GM23248 (cell line): ENCODE measurements at regions not wholly inside any gene's neighbourhood (a gene's known extent, or its start where the extent isn't known, plus 50 kb on each side); places are given as distances from the start of the nearest gene placed in this dataset.

Source experiments
- DNase-seq: peaks from one replicate; pipeline ENCODE4 v3.0.0-alpha.2; 2015
- H2AFZ ChIP-seq: fragments of 200-600 bp; sonication (generic); 2 replicates; pipeline ENCODE4 v1.6.1; 2016; ENCODE audit warnings: antibody characterized with exemption
- H3F3A ChIP-seq: fragments of 200-600 bp; sonication (generic); 2 replicates; pipeline ENCODE4 v1.6.1; 2016; ENCODE audit warnings: mild to moderate bottlenecking, antibody characterized with exemption, mixed run types; ENCODE audit not compliant: insufficient read depth
- H3K27ac ChIP-seq: fragments of 200-600 bp; sonication (generic); 2 replicates; pipeline ENCODE4 v1.5.1; 2016; ENCODE audit warnings: mild to moderate bottlenecking
- H3K27me3 ChIP-seq: fragments of 200-600 bp; sonication (generic); replicated peaks from 2 replicates; pipeline ENCODE4 v1.6.1; 2016; ENCODE audit warnings: mild to moderate bottlenecking; ENCODE audit not compliant: insufficient read depth
- H3K36me3 ChIP-seq: fragments of 200-600 bp; sonication (generic); 2 replicates; pipeline ENCODE4 v1.6.1; 2016; ENCODE audit warnings: low read depth, mild to moderate bottlenecking
- H3K4me1 ChIP-seq: fragments of 200-600 bp; sonication (generic); 2 replicates; pipeline ENCODE4 v1.6.1; 2016; ENCODE audit warnings: mild to moderate bottlenecking; ENCODE audit not compliant: insufficient read depth
- H3K4me2 ChIP-seq: fragments of 200-600 bp; sonication (generic); one replicate; pipeline ENCODE4 v1.6.1; 2016; ENCODE audit warnings: mild to moderate bottlenecking; ENCODE audit not compliant: unreplicated experiment
- H3K4me3 ChIP-seq: fragments of 200-600 bp; sonication (generic); 2 replicates; pipeline ENCODE4 v1.5.1; 2016; ENCODE audit warnings: mild to moderate bottlenecking
- H3K79me2 ChIP-seq: fragments of 200-600 bp; sonication (generic); 2 replicates; pipeline ENCODE4 v1.6.1; 2016; ENCODE audit warnings: mild to moderate bottlenecking; ENCODE audit not compliant: insufficient read depth
- H3K9ac ChIP-seq: fragments of 200-600 bp; sonication (generic); 2 replicates; pipeline ENCODE4 v1.6.1; 2016; ENCODE audit warnings: mild to moderate bottlenecking
- H3K9me2 ChIP-seq: fragments of 200-600 bp; sonication (generic); 2 replicates; pipeline ENCODE4 v1.6.1; 2016; ENCODE audit warnings: mixed run types, mild to moderate bottlenecking, moderate library complexity; ENCODE audit not compliant: insufficient read depth
- H3K9me3 ChIP-seq: fragments of 200-600 bp; sonication (generic); one replicate; pipeline ENCODE4 v1.6.1; 2017; ENCODE audit warnings: low read depth
- H4K20me1 ChIP-seq: fragments of 200-600 bp; sonication (generic); 2 replicates; pipeline ENCODE4 v1.6.0; 2016; ENCODE audit not compliant: insufficient read depth
- EZH2 ChIP-seq: fragments of 200-600 bp; sonication (generic); IDR thresholded peaks from 2 replicates; pipeline ENCODE4 v1.6.1; 2018; ENCODE audit warnings: antibody characterized with exemption, mild to moderate bottlenecking; ENCODE audit not compliant: insufficient read depth, poor library complexity, severe bottlenecking
- EZH2phosphoT487 ChIP-seq: fragments of 200-600 bp; sonication (generic); IDR thresholded peaks from 2 replicates; pipeline ENCODE4 v1.6.1; 2018; ENCODE audit warnings: antibody characterized with exemption, moderate library complexity, mild to moderate bottlenecking, low read depth; ENCODE audit not compliant: insufficient read depth
- WGBS, 2 experiments: methylation state at CpG; one replicate each; pipeline ENCODE4 v1.1.6; 2015 to 2017; ENCODE audit warnings: low lambda C conversion rate in 2 of 2, low coverage in 1 of 2; ENCODE audit errors: missing lambda C conversion rate in 2 of 2; 5-methylcytosine and 5-hydroxymethylcytosine counted together
- in situ Hi-C: fragments of 300-500 bp; cut with MboI; formaldehyde crosslinking; loops from 2 replicates; pipeline ENCODE4 v1.15.0; 2020

GRCh38 chr17:77526259-77526711 is 385.5 kb downstream of the SEC14L1 start:
- H3K36me3 ChIP-seq: no peaks in the 10 kb centered on the region
- H4K20me1 ChIP-seq: no peaks in the 10 kb centered on the region
- peaks cover 12% of the 10 kb centered on the region; the same call in 1 of the 2 replicates for H3K27me3 ChIP-seq
- no peak overlapping the region for H2AFZ ChIP-seq
- no peaks in the 10 kb centered on the region for H3K79me2 ChIP-seq
- no peak for DNase-seq
- H3K27ac ChIP-seq: no peak overlapping the region
- no peaks in the 10 kb centered on the region for H3F3A ChIP-seq
- no peaks in the 10 kb centered on the region for H3K9me2 ChIP-seq
- TF ChIP-seq EZH2phosphoT487: no peak
- TF ChIP-seq EZH2: no peak
- H3K9me3 ChIP-seq: no peaks in the 10 kb centered on the region
- no peak overlapping the region for H3K4me3 ChIP-seq
- no peaks in the 10 kb centered on the region for H3K4me1 ChIP-seq
- no peak overlapping the region for H3K9ac ChIP-seq
- no peak overlapping the region for H3K4me2 ChIP-seq
- WGBS, 2 experiments: 84 to 88% methylated on average over 9 to 20 of the region's 20 CpGs
- in situ Hi-C loops: no loop called here

DNA sequence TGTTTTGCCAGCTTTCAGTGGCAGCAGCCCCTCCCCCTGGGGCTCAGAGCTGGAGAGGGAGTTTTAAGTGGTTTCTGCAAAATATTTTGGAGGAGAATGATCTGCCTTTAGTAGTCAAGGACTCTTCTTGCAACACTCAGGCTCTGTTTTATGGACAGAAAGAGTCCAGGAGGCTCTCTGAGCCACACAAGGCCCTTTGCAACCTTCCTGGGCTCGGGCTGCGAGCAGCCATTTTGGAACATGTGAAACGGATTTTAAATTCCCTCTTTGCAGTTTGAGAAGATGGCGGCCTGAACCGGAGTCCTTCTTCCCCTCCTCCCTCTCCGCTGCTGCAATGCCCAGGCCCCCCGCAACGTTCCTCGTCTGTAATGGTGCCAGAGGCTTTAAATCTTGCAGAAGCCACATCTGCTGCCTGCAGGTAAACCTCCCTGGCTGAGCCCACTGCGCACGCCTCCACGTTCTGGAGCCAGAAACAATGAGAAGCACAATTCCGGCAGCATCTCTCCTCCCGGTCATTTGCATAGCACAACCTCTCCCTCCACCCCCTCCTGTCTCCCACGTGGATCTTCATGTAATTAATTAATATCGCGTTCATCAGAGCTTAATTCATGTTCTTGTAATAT is 386.1 kb downstream of the SEC14L1 start:
- Histone ChIP-seq H3K36me3 (no peaks in the 10 kb centered on the region), H2AFZ (no peak overlapping the region), H3K4me1 (no peaks in the 10 kb centered on the region), H3K9me2 (no peaks in the 10 kb centered on the region), H3K79me2 (no peaks in the 10 kb centered on the region), H3K4me3 (no peak overlapping the region), H4K20me1 (no peaks in the 10 kb centered on the region), H3K27ac (no peak overlapping the region), H3F3A (no peaks in the 10 kb centered on the region), H3K27me3 (peaks cover 14% of the 10 kb centered on the region; the same call in 1 of the 2 replicates), H3K4me2 (no peak overlapping the region), H3K9me3 (no peaks in the 10 kb centered on the region), H3K9ac (no peak overlapping the region)
- in situ Hi-C loops: no loop called here
- 67 to 74% methylated on average over 17 of the region's 17 CpGs for WGBS, 2 experiments
- DNase-seq: no peak
- no peak for TF ChIP-seq EZH2

- H3K79me2 ChIP-seq: no peaks in the 10 kb centered on the region
- in situ Hi-C loops: no loop called here
- 89 to 91% methylated on average over 5 of the region's 5 CpGs for whole genome bisulfite sequencing, 2 experiments
Measured at GRCh38 chr17:77527409-77527808, 386.6 kb downstream of the SEC14L1 start.

GRCh38 chr17:77527836-77528505 is 387.2 kb downstream of the SEC14L1 start:
- TF ChIP-seq EZH2phosphoT487 (no peak), EZH2 (no peak)
- Histone ChIP-seq H3K4me2 (no peak overlapping the region), H3K27me3 (peaks cover 14% of the 10 kb centered on the region; the same call in 1 of the 2 replicates), H4K20me1 (no peaks in the 10 kb centered on the region), H3K79me2 (no peaks in the 10 kb centered on the region), H2AFZ (no peak overlapping the region), H3K4me1 (no peaks in the 10 kb centered on the region), H3K9me2 (no peaks in the 10 kb centered on the region), H3K4me3 (no peak overlapping the region; the same call in 1 of the 2 replicates), H3K27ac (no peak overlapping the region), H3F3A (no peaks in the 10 kb centered on the region), H3K9me3 (no peaks in the 10 kb centered on the region), H3K9ac (no peak overlapping the region), H3K36me3 (no peaks in the 10 kb centered on the region)
- no peak for DNase-seq
- 51% methylated on average over 22 to 23 of the region's 23 CpGs for WGBS, 2 experiments
- in situ Hi-C loops: no loop called here

More at GRCh38 chr17:77527409-77527808, 386.6 kb downstream of the SEC14L1 start:
- H3K27me3 ChIP-seq: peaks cover 14% of the 10 kb centered on the region; the same call in 1 of the 2 replicates
- no peak for TF ChIP-seq EZH2phosphoT487
- TF ChIP-seq EZH2: no peak
- DNase-seq: no peak
- no peak overlapping the region for H3K27ac ChIP-seq
- no peak overlapping the region for H3K4me3 ChIP-seq
- no peaks in the 10 kb centered on the region for H3F3A ChIP-seq
- H3K36me3 ChIP-seq: no peaks in the 10 kb centered on the region
- H2AFZ ChIP-seq: no peak overlapping the region
- no peak overlapping the region for H3K9ac ChIP-seq
- H3K4me1 ChIP-seq: no peaks in the 10 kb centered on the region
- no peaks in the 10 kb centered on the region for H3K9me2 ChIP-seq
- no peaks in the 10 kb centered on the region for H4K20me1 ChIP-seq
- no peak overlapping the region for H3K4me2 ChIP-seq
- no peaks in the 10 kb centered on the region for H3K9me3 ChIP-seq
